ENCODE measurements at regions not wholly inside any gene's neighbourhood (a gene's known extent, or its start where the extent isn't known, plus 50 kb on each side); places are given as distances from the start of the nearest gene placed in this dataset.

DNA sequence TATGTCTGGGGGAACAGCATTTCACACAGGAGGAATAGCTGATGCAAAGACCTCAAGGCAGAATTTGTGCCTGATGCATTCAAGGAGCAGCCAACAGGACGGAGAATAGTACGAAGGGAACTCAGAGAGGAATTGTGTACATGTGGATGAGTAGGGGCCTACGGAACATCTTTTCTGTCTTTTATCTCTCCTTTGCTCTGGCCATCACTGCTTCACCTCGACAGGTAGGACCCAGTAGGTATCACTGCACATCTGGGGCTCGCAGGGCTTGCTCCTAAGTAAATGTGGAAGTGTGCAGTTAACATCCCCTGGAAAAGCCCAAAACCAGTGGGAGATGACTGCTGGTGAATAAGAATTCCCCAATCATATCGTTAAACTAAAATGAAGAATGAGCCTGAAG is 56.4 kb upstream of the POU1F1 start:
- TF ChIP-seq EP300 (IDR thresholded peaks at IDR 0.05; ENCODE audit: low read depth) (no peak), POLR2AphosphoS5 (IDR thresholded peaks at IDR 0.05) (no peak), POLR2A (IDR thresholded peaks at IDR 0.05) (no peak)
- TF ChIP-seq, protein P1, sequence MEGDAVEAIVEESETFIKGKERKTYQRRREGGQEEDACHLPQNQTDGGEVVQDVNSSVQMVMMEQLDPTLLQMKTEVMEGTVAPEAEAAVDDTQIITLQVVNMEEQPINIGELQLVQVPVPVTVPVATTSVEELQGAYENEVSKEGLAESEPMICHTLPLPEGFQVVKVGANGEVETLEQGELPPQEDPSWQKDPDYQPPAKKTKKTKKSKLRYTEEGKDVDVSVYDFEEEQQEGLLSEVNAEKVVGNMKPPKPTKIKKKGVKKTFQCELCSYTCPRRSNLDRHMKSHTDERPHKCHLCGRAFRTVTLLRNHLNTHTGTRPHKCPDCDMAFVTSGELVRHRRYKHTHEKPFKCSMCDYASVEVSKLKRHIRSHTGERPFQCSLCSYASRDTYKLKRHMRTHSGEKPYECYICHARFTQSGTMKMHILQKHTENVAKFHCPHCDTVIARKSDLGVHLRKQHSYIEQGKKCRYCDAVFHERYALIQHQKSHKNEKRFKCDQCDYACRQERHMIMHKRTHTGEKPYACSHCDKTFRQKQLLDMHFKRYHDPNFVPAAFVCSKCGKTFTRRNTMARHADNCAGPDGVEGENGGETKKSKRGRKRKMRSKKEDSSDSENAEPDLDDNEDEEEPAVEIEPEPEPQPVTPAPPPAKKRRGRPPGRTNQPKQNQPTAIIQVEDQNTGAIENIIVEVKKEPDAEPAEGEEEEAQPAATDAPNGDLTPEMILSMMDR (IDR thresholded peaks at IDR 0.05) = no peak
